ENCODE measurements at regions not wholly inside any gene's neighbourhood (a gene's known extent, or its start where the extent isn't known, plus 50 kb on each side); places are given as distances from the start of the nearest gene placed in this dataset.

GRCh38 chr6:104207635-104208034, 652.1 kb downstream of the HACE1 start:
- H3K4me3 ChIP-seq (ENCODE audit: low read depth, low read length), result no peak overlapping the region
- DNase-seq (ENCODE audit: low read depth), result no peak

GRCh38 chr6:104201557-104201956, 658.2 kb downstream of the HACE1 start:
- no peak overlapping the region for H3K4me3 ChIP-seq (ENCODE audit: low read depth, low read length)
- TF ChIP-seq CTCF (IDR thresholded peaks at IDR 0.05; ENCODE audit: insufficient read depth, low read depth, low read length), result no peak
- DNase-seq (ENCODE audit: low read depth), result no peak

More at GRCh38 chr6:104207635-104208034, 652.1 kb downstream of the HACE1 start:
- no peak for TF ChIP-seq CTCF (IDR thresholded peaks at IDR 0.05; ENCODE audit: insufficient read depth, low read depth, low read length)

GRCh38 chr6:104187616-104188015, 672.1 kb downstream of the HACE1 start:
- H3K4me3 ChIP-seq (ENCODE audit: low read depth, low read length), result no peak overlapping the region
- TF ChIP-seq CTCF (IDR thresholded peaks at IDR 0.05; ENCODE audit: insufficient read depth, low read depth, low read length), result no peak
- no peak for DNase-seq (ENCODE audit: low read depth)

GRCh38 chr6:104186831-104187230, 672.9 kb downstream of the HACE1 start:
- DNase-seq (ENCODE audit: low read depth), result no peak
- TF ChIP-seq CTCF (IDR thresholded peaks at IDR 0.05; ENCODE audit: insufficient read depth, low read depth, low read length), result no peak
- no peak overlapping the region for H3K4me3 ChIP-seq (ENCODE audit: low read depth, low read length)

GRCh38 chr6:104183816-104184435, 675.8 kb downstream of the HACE1 start:
- TF ChIP-seq CTCF (IDR thresholded peaks at IDR 0.05; ENCODE audit: insufficient read depth, low read depth, low read length), result no peak

GRCh38 chr6:104182811-104183210, 676.9 kb downstream of the HACE1 start:
- no peak overlapping the region for H3K4me3 ChIP-seq (ENCODE audit: low read depth, low read length)
- peak; percentile 11 for DNase-seq (ENCODE audit: low read depth)
- TF ChIP-seq CTCF (IDR thresholded peaks at IDR 0.05; ENCODE audit: insufficient read depth, low read depth, low read length), result no peak

More at GRCh38 chr6:104183816-104184435, 675.8 kb downstream of the HACE1 start:
- DNase-seq (ENCODE audit: low read depth), result no peak
- no peak overlapping the region for H3K4me3 ChIP-seq (ENCODE audit: low read depth, low read length)

GRCh38 chr6:104173668-104174067, 686.1 kb downstream of the HACE1 start:
- DNase-seq (ENCODE audit: low read depth), result no peak
- no peak overlapping the region for H3K4me3 ChIP-seq (ENCODE audit: low read depth, low read length)
- TF ChIP-seq CTCF (IDR thresholded peaks at IDR 0.05; ENCODE audit: insufficient read depth, low read depth, low read length), result no peak

Measured in fibroblast of villous mesenchyme (primary cell).